HG03354 (cell line): ENCODE measurements at regions not wholly inside any gene's neighbourhood (a gene's known extent, or its start where the extent isn't known, plus 50 kb on each side); places are given as distances from the start of the nearest gene placed in this dataset.
"Not testable (repeated sequence)": the region's sequence is repeated elsewhere in the genome, so short reads cannot be mapped to it uniquely, and the experiment has no call there.

Experiments used
- ATAC-seq: cut with Tn5 transposase; IDR thresholded peaks from one replicate; pipeline ENCODE4 v1.9.1; 2021; ENCODE audit warnings: mild to moderate bottlenecking; ENCODE audit not compliant: unreplicated experiment, poor library complexity, severe bottlenecking

DNA sequence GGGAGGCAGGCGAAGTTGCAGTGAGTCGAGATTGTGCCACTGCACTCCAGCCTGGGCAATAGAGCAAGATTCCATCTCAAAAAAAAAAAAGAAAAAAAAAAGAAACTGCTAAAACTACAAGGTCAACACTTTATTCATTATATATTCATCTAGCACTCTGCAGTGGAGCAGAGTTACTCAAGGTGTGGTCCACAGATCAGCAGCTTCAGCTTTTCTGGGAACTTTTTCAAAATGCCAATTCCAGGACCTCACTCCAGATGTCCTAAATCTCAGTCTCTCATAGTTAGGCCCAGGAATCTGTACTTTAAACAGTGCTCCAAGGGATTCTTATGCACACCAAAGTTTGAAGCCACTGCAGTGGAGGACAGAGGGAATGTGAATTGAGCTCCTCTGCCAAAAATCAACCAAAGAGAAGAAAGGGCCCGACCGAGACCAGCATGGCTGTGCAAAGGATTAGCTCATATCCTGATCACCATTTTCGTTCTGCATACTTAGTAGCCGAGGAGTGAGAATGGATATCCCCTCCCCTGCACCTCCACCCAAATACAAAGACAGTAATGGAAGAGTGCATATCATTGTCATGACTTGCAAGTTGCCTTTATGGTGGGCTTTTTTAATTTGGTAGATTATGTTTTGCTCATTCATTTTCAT is 201.9 kb downstream of the MEX3B start:
- no peak for ATAC-seq

GRCh38 chr15:81843226-81843625 is 202.6 kb downstream of the MEX3B start:
- ATAC-seq = peak; percentile 82

DNA sequence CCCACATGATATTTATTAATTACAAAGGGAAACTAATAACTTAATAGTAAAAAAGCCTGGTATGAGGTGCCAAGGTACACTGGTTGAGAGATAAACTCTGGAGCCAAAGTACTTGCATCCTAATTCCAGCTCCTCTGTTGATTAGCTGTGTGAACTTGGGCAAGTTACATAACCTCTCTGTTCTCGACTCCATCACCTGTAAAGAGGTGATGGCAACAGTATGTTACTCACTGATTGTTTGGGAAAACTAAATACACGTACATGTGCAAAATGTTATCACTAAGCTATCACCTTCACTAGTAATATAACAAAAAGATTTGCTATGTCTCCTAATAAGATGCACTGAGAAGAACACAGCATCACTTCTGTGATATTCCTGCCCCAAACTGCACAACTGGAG is 206.4 kb downstream of the MEX3B start:
- ATAC-seq = no peak

DNA sequence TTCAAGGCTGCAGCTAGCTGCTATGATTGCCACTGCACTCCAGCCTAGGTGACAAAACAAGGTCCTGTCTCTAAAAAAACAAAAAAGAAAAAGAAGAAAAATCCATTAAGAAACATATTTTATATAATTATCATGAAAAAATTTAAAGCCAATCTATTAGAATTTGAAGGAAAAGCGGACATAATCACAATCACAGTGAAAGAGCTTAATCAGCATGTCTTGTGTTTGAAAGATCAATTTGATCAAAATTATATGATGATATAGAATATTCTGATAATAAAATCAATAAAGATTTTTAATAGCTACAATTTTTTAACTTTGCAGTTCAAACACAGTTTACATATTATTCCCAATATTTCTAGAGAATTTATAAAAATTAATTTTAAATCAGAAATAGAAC is 210.1 kb downstream of the MEX3B start:
- no peak for ATAC-seq

- ATAC-seq = no peak
Observed at GRCh38 chr15:81830520-81830919, 215.3 kb downstream of the MEX3B start.

DNA sequence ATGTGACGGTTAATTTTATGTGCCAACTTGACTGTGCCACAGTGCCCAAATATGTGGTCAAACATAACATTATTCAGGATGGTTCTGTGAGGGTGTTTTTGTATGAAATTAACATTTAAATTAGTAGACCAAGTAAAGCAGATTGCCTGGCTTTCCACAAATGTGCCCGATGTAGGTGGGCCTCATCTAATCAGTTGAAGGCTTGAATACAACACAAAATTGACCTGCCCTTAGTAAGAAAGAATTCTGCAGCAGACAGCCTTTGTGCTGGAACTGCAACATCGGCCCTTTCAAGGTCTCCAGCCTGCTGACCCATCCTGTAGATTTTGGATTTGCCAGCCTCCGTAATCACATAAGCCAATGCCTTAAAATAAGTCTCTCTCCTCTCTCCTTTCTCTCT is 215.9 kb downstream of the MEX3B start:
- no peak for ATAC-seq

DNA sequence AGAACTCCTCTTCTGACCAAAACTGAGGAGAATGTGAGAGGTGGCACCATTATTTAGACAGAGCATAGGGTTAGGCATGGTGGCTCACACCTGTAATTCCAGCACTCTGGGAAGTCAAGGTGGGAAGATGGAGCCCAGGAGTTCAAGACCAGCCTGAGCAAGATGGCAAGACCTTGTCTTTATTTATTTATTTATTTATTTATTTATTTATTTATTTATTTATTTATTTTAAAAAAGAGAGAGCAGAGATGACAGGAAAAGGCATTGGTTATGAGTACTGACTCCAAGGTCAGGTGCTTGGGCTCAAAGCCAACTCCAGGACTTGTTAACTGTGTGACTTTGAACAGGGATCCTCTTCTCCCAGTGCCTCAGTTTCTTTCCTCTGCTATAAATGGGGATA is 217.7 kb downstream of the MEX3B start:
- no peak for ATAC-seq

GRCh38 chr15:81825136-81825535 is 220.7 kb downstream of the MEX3B start:
- ATAC-seq = no peak

DNA sequence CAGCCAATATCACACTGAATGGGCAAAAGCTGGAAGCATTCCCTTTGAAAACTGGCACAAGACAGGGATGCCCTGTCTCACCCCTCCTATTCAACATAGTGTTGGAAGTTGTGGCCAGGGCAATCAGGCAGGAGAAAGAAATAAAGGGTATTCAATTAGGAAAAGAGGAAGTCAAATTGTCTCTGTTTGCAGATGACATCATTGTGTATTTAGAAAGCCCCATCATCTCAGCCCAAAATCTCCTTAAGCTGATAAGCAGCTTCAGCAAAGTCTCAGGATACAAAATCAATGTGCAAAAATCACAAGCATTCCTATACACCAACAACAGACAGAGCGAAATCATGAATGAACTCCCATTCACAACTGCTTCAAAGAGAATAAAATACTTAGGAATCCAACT is 223.2 kb downstream of the MEX3B start:
- not testable (repeated sequence) for ATAC-seq

- no peak for ATAC-seq
Observed at GRCh38 chr15:81819924-81820635, 225.7 kb downstream of the MEX3B start.

DNA sequence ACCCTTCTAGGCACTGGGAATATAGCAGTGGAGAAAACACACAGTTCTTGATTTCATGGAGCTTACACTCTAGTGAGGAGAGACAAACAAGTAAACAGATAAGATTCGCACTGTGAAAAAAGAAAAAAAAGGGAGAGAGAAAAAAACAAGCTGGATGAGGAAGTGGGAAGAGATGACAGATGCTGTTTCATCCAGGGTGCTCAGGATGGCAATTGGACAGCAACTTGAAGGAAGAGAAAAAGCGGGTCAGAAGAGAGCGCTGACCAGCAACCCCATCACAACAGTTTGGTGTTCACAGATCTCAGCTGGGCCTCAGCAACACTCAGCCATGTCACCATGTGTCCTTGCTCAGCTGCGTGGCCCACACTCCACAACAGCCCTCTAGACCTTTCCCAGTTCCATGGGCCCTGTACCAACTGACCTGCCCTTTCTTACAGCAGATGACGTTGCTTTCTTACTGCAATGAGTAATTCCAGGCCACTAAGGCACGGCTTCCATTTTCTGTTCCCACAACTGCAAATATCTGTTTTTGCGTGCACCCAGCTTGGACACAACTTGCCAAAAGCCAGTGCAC is 230.8 kb downstream of the MEX3B start:
- no peak for ATAC-seq

GRCh38 chr15:81813215-81813614 is 232.6 kb downstream of the MEX3B start:
- no peak for ATAC-seq

DNA sequence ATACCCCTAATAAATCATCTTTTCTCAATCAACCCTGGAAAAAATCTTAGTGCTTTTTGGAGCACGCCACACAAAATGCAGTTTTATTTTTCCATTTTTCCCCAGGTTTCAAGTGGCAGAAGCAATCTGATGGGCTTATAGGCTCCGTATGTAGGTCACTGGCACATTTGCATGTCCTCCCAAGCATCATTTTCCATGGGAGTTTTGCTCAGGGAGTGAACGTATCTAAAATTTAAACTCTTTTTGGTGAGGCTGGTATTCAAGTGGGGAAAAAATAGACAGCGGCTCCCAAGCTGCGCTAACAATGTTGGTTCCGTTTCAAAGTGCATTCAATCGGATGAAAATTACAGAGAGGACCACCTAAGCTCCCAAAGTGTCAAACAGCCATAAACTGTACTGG is 233.4 kb downstream of the MEX3B start:
- no peak for ATAC-seq

DNA sequence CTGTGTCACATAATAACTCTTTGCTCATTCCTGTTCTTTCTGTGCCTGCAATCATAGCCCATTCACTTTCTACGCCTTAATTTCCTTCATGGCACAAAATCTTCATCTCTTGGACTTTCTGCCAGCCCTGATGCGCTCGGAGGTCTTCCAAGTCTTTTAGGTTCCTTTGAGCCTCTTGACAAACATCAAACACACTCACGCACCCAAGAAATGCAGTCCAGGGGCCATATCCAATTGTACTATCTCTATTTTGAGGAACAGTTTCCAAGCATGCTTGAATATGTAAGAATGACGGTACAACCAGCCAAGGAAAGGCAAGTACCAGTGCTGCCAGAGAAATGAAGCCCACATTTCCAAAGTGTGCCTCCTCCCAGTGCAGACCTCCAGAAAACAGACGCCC is 234.1 kb downstream of the MEX3B start:
- no peak for ATAC-seq

GRCh38 chr15:81809543-81809942 is 236.3 kb downstream of the MEX3B start:
- ATAC-seq = no peak

DNA sequence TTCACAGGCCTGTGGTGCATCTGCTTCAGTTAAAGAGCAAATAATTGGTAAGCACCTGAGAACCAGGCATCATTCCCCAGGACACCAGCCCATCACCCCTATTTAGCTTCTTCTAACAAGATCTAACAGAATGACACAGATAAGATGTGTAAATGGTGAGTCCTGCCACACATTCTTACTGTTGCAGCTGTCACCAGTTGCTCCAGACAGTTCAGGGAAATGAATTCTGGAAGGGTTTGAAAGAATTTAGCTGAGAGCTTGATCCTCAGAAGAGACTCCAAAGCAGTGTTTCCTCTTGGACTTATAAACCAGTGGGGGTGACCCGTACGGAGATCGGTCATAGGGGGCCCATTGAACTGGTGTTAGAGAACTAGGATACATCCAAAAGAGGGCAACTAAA is 238.0 kb downstream of the MEX3B start:
- no peak for ATAC-seq

DNA sequence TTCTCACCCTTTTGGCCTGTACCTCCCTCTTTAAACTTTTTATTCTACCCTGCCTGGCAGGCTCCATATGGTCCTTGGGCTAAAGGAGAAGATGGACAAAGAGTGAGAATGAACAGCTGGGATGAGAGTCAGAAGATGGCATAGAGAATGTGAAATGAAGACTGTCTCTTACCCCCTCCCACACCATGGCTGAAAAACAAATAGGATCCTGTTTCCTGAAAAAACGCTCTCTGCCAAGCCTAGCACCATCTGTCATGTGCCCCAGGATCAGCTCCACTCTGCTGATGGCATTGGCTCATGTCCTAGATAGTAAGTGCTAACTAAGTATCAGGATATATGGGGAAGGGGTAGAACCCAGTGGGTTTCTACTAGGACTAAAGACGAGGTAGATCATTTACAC is 238.6 kb downstream of the MEX3B start:
- ATAC-seq = no peak

DNA sequence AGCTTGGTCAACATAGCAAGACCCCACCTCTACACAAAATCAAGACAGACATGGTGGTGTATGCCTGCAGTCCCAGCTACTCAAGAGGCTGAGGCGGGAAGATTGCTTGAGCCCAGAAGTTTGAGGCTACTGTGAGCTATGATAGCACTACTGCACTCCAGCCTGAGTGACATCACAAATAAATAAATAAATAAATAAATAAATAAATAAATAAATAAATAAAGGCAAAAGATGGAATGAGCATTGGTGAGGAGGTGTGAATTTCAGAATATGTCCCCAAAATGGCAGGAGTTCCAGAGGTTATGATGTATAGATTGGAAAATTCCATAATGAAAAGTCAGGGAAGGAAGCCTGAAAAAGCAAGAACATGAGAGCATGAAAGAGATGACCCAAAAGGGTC is 249.9 kb downstream of the MEX3B start:
- ATAC-seq = no peak

DNA sequence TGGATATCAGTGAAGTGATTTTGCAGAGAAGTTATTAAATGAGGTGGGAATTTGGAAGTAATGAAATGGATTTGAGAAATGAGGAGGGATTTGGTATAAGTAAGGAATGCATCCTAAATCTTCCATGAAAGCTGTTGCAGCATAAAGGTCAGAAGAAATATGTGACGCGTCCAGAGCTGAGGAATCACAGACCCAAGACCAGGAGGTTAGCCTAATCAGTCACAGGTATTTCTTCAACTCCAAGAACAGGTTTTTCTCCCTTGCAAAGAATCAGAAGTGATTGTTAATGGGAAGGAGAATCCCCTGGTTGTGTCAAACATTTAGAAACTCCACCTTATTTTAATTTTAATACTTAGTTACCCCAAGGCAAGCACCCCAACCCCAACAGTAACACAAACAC is 253.2 kb downstream of the MEX3B start:
- no peak for ATAC-seq

- ATAC-seq = not testable (repeated sequence)
Observed at GRCh38 chr15:81791322-81791721, 254.5 kb downstream of the MEX3B start.

DNA sequence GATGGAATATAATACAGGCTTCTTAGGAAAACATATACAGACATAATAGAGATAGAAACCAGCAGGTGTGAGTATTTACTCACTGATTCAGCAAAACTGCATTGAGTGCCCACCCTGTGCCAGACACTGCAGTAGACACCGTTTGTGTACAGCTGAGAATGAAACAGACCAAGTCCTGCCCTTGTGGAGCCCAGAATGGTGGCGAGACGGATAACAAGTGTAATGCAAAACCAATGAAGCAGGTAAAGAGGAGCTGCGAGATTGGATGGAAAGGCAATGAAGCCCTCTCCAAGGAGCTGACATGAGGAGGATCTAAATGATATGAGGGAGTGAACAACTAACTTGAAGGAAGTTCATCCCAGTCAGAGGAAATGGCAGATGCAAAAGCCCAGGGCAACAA is 256.4 kb downstream of the MEX3B start:
- no peak for ATAC-seq
